HepG2 (cell line): ENCODE measurements at regions not wholly inside any gene's neighbourhood (a gene's known extent, or its start where the extent isn't known, plus 50 kb on each side); places are given as distances from the start of the nearest gene placed in this dataset.

ENCODE experiments used
- ATAC-seq: fragments of 200-7000 bp; cut with Tn5 transposase; 3 replicates; pipeline ENCODE4 v1.9.1; 2020; ENCODE audit warnings: mild to moderate bottlenecking, moderate library complexity
- BruUV-seq: library from RNA; stranded (reverse); fragments of 400-500 nt; replicated peaks from 2 replicates; lab custom pipeline; 2021; lab: Mats Ljungman, UMichigan
- CTCF ChIA-PET: fragments of 300-600 bp; formaldehyde crosslinking; extraction: SDS; loops from one replicate; lab custom pipeline; 2021; ENCODE audit warnings: low total read pairs, inconsistent platforms, low intra/inter-chr PET ratio; lab: Yijun Ruan, JAX
- POLR2A ChIA-PET: fragments of 350-600 bp; sonication (Branson Sonifier 250); formaldehyde crosslinking; loops from one replicate; lab custom pipeline; 2020; ENCODE audit warnings: antibody characterized with exemption, inconsistent platforms; lab: Yijun Ruan, JAX
- DNase-seq: peaks from one replicate; pipeline ENCODE4 v3.0.0-alpha.2; 2015; ENCODE audit warnings: low spot score
- FAIRE-seq: peaks from 3 replicates; lab custom pipeline; 2011; peaks lifted over from hg19 to GRCh38; lab: Jason Lieb, UNC
- H2AFZ ChIP-seq: one replicate; pipeline ENCODE4 v1.6.1; 2011; ENCODE audit warnings: low read length, inconsistent platforms
- H3K27ac ChIP-seq: fragments of 300-600 bp; 3 replicates; pipeline ENCODE4 v1.8.0; 2011; ENCODE audit warnings: mixed run types, mild to moderate bottlenecking, mixed read lengths, low read length, inconsistent platforms; ENCODE audit not compliant: insufficient read depth; ENCODE audit errors: extremely low read length
- H3K27me3 ChIP-seq, 2 experiments: fragments of 200-600 bp in 1 of 2; 2 replicates in 1 of 2; 3 replicates in 1 of 2; pipeline versions ENCODE4 v1.6.0 to v1.8.0; 2011; ENCODE audit warnings: low read length in 2 of 2, mild to moderate bottlenecking in 2 of 2, moderate library complexity in 2 of 2, inconsistent platforms in 1 of 2; ENCODE audit not compliant: insufficient read depth in 2 of 2, control insufficient read depth in 1 of 2
- H3K36me3 ChIP-seq, 2 experiments: fragments of 200-600 bp in 1 of 2; replicated peaks in 1 of 2; 2 replicates in 1 of 2; 3 replicates in 1 of 2; pipeline versions ENCODE4 v1.5.1 to v1.8.0; 2011; ENCODE audit warnings: low read length in 2 of 2, inconsistent platforms in 1 of 2; ENCODE audit not compliant: insufficient read depth in 2 of 2, control insufficient read depth in 1 of 2
- H3K4me1 ChIP-seq: 2 replicates; pipeline ENCODE4 v1.5.1; 2012; ENCODE audit warnings: low read length, inconsistent platforms; ENCODE audit not compliant: insufficient read depth
- H3K4me2 ChIP-seq: 2 replicates; pipeline ENCODE4 v1.6.0; 2011; ENCODE audit warnings: low read depth, low read length, inconsistent platforms
- H3K4me3 ChIP-seq, 3 experiments: fragments of 200-600 bp in 1 of 3; sonication (generic), shearing (Covaris generic) in 1 of 3; replicated peaks in 1 of 3; 2 replicates each; pipeline ENCODE4 v1.5.1; 2011 to 2016; ENCODE audit warnings: low read length in 3 of 3, inconsistent platforms in 2 of 3, low read depth in 2 of 3, mild to moderate bottlenecking in 2 of 3, control low read depth in 1 of 3, mixed read lengths in 1 of 3; ENCODE audit not compliant: insufficient read depth in 1 of 3
- H3K79me2 ChIP-seq: one replicate; pipeline ENCODE4 v1.6.1; 2011; ENCODE audit warnings: low read length, inconsistent platforms; ENCODE audit not compliant: insufficient read depth
- H3K9ac ChIP-seq: 2 replicates; pipeline ENCODE4 v1.6.0; 2011; ENCODE audit warnings: mild to moderate bottlenecking, low read depth, low read length, inconsistent platforms; ENCODE audit not compliant: insufficient read depth
- H3K9me3 ChIP-seq: 2 replicates; pipeline ENCODE4 v1.5.1; 2012; ENCODE audit warnings: mild to moderate bottlenecking, low read length
- H4K20me1 ChIP-seq: 2 replicates; pipeline ENCODE4 v1.6.0; 2011; ENCODE audit warnings: inconsistent platforms, mild to moderate bottlenecking, low read length, moderate library complexity; ENCODE audit not compliant: insufficient read depth
- AKAP8 ChIP-seq: sonication (generic); formaldehyde crosslinking; IDR thresholded peaks from 2 replicates; pipeline ENCODE4 v1.5.1; 2020; ENCODE audit warnings: mild to moderate bottlenecking, missing genetic modification reagents
- BATF2 ChIP-seq: sonication (generic); formaldehyde crosslinking; IDR thresholded peaks from 2 replicates; pipeline ENCODE4 v1.8.0; 2022; ENCODE audit warnings: mild to moderate bottlenecking, missing genetic modification reagents, moderate library complexity
- DDIT3 ChIP-seq: sonication (generic); formaldehyde crosslinking; IDR thresholded peaks from 2 replicates; pipeline ENCODE4 v1.4.0; 2020; ENCODE audit warnings: mild to moderate bottlenecking, missing genetic modification reagents
- HIVEP1 ChIP-seq: sonication (generic); formaldehyde crosslinking; IDR thresholded peaks from 2 replicates; pipeline ENCODE4 v1.4.0; 2020; ENCODE audit warnings: mild to moderate bottlenecking, missing genetic modification reagents
- HNRNPUL1 ChIP-seq: fragments of 200-400 bp; formaldehyde crosslinking; IDR thresholded peaks from 2 replicates; pipeline ENCODE4 v1.6.1; 2017; ENCODE audit warnings: low read depth, mild to moderate bottlenecking, low read length, moderate library complexity
- KMT2A ChIP-seq: sonication (generic); formaldehyde crosslinking; IDR thresholded peaks from 2 replicates; pipeline ENCODE4 v1.4.0; 2020; ENCODE audit warnings: missing genetic modification reagents
- MEF2D ChIP-seq: sonication (generic); formaldehyde crosslinking; IDR thresholded peaks from 2 replicates; pipeline ENCODE4 v1.5.1; 2020; ENCODE audit warnings: mild to moderate bottlenecking, missing genetic modification reagents
- NFIB ChIP-seq: sonication (generic); formaldehyde crosslinking; IDR thresholded peaks from 2 replicates; pipeline ENCODE4 v1.9.0; 2021; ENCODE audit warnings: missing genetic modification reagents, mild to moderate bottlenecking, borderline replicate concordance
- RNF219 ChIP-seq: sonication (generic); formaldehyde crosslinking; IDR thresholded peaks from 2 replicates; pipeline ENCODE4 v1.5.0; 2020; ENCODE audit warnings: mild to moderate bottlenecking, missing genetic modification reagents
- SNAPC2 ChIP-seq: sonication (generic); formaldehyde crosslinking; IDR thresholded peaks from 2 replicates; pipeline ENCODE4 v1.8.1; 2022; ENCODE audit warnings: mild to moderate bottlenecking, missing genetic modification reagents
- ZBTB39 ChIP-seq: sonication (generic); formaldehyde crosslinking; IDR thresholded peaks from 2 replicates; pipeline ENCODE4 v1.5.0; 2020; ENCODE audit warnings: missing genetic modification reagents
- ZMAT3 ChIP-seq: sonication (generic); formaldehyde crosslinking; conservative IDR thresholded peaks from 2 replicates; pipeline ENCODE4 v1.7.0; 2021; ENCODE audit warnings: missing genetic modification reagents
- ZNF563 ChIP-seq: sonication (generic); formaldehyde crosslinking; IDR thresholded peaks from 2 replicates; pipeline ENCODE4 v1.8.0; 2022; ENCODE audit warnings: mild to moderate bottlenecking, moderate library complexity, missing genetic modification reagents
- ZNF704 ChIP-seq: sonication (generic); formaldehyde crosslinking; IDR thresholded peaks from 2 replicates; pipeline ENCODE4 v1.8.1; 2023; ENCODE audit warnings: mild to moderate bottlenecking, inconsistent platforms, moderate library complexity, missing genetic modification reagents, borderline replicate concordance
- ZNF766 ChIP-seq: sonication (generic); formaldehyde crosslinking; IDR thresholded peaks from 2 replicates; pipeline ENCODE4 v1.5.0; 2020; ENCODE audit warnings: missing genetic modification reagents, borderline replicate concordance
- ZNF784 ChIP-seq: sonication (generic); formaldehyde crosslinking; IDR thresholded peaks from 2 replicates; pipeline ENCODE4 v1.5.1; 2020; ENCODE audit warnings: missing genetic modification reagents, mild to moderate bottlenecking, borderline replicate concordance
- WGBS: methylation state at CpG from one replicate; pipeline ENCODE4 v1.1.6; 2017; ENCODE audit warnings: low lambda C conversion rate; 5-methylcytosine and 5-hydroxymethylcytosine counted together
- in situ Hi-C: cut with HindIII; loops from 2 replicates; pipeline ENCODE4 v1.10.0; 2017; ENCODE audit warnings: low pct_unique_long_range_greater_than_20kb; ENCODE audit not compliant: extremely low pct_ligation_motif_present
- intact Hi-C: fragments of 100-400 bp; cut with micrococcal nuclease; formaldehyde crosslinking; loops from one replicate; pipeline ENCODE4 v1.10.0; 2022; ENCODE audit not compliant: unreplicated experiment

- H3K27ac ChIP-seq: no peak overlapping the region
- no peak for ATAC-seq
- no peak overlapping the region for H3K9ac ChIP-seq
- ChIA-PET CTCF (no interaction called here), POLR2A (no interaction called here)
- WGBS: 8% methylated on average over 5 of the region's 5 CpGs
- no peak for DNase-seq
- no peaks in the 10 kb centered on the region for H4K20me1 ChIP-seq
- H3K27me3 ChIP-seq: no peaks in the 10 kb centered on the region
- intact Hi-C loops (no loop called here), in situ Hi-C loops (no loop called here)
- no peaks in the 10 kb centered on the region for H3K4me1 ChIP-seq
- BruUV-seq: no TSS peak
- H3K4me2 ChIP-seq: no peak overlapping the region
- no peaks in the 10 kb centered on the region for H3K79me2 ChIP-seq
- H2AFZ ChIP-seq: no peak overlapping the region
- no peak for FAIRE-seq
- H3K4me3 ChIP-seq: no peak overlapping the region
- no peaks in the 10 kb centered on the region for H3K9me3 ChIP-seq
- TF ChIP-seq ZNF784 (CRISPR knock-in tag) (no peak), RNF219 (CRISPR knock-in tag) (no peak), DDIT3 (no peak), SNAPC2 (CRISPR knock-in tag) (no peak), ZNF704 (no peak), MEF2D (no peak), HNRNPUL1 (no peak), BATF2 (CRISPR knock-in tag) (no peak), ZBTB39 (CRISPR knock-in tag) (no peak), ZNF563 (CRISPR knock-in tag) (no peak), ZNF766 (CRISPR knock-in tag) (no peak), ZMAT3 (CRISPR knock-in tag) (no peak), NFIB (CRISPR knock-in tag) (no peak), KMT2A (CRISPR knock-in tag) (no peak), AKAP8 (CRISPR knock-in tag) (no peak), HIVEP1 (no peak)
- no peaks in the 10 kb centered on the region for H3K36me3 ChIP-seq
Measured at GRCh38 chr2:147663153-147663961, 181.5 kb upstream of the ACVR2A start.
